Smooth muscle cell (in vitro differentiated cells): ENCODE measurements at regions not wholly inside any gene's neighbourhood (a gene's known extent, or its start where the extent isn't known, plus 50 kb on each side); places are given as distances from the start of the nearest gene placed in this dataset.

Source experiments
- DNase-seq: peaks from one replicate; lab custom pipeline; 2025; ENCODE audit not compliant: unreplicated experiment; lab: John Stamatoyannopoulos, UW
- H2AFZ ChIP-seq: fragments of 200-600 bp; sonication (generic); 2 replicates; pipeline ENCODE4 v1.6.0; 2016; ENCODE audit warnings: antibody characterized with exemption, low read depth, mild to moderate bottlenecking
- H3F3A ChIP-seq: fragments of 200-600 bp; sonication (generic); 2 replicates; pipeline ENCODE4 v1.6.0; 2017; ENCODE audit warnings: antibody characterized with exemption, low read depth
- H3K27ac ChIP-seq: fragments of 200-600 bp; sonication (generic); 2 replicates; pipeline ENCODE4 v1.5.1; 2016; ENCODE audit warnings: low read depth, mild to moderate bottlenecking
- H3K27me3 ChIP-seq: fragments of 200-600 bp; sonication (generic); 2 replicates; pipeline ENCODE4 v1.6.1; 2016; ENCODE audit warnings: low read depth, mild to moderate bottlenecking
- H3K36me3 ChIP-seq: fragments of 200-600 bp; sonication (generic); 2 replicates; pipeline ENCODE4 v1.5.1; 2016; ENCODE audit warnings: low read depth
- H3K4me1 ChIP-seq: fragments of 200-600 bp; sonication (generic); 2 replicates; pipeline ENCODE4 v1.5.1; 2016; ENCODE audit warnings: low read depth
- H3K4me2 ChIP-seq: fragments of 200-600 bp; sonication (generic); 2 replicates; pipeline ENCODE4 v1.6.0; 2016; ENCODE audit warnings: mild to moderate bottlenecking
- H3K4me3 ChIP-seq: fragments of 200-600 bp; sonication (generic); 2 replicates; pipeline ENCODE4 v1.5.1; 2016; ENCODE audit warnings: mild to moderate bottlenecking
- H3K79me2 ChIP-seq: fragments of 200-600 bp; sonication (generic); 2 replicates; pipeline ENCODE4 v1.6.0; 2016; ENCODE audit warnings: low read depth, mild to moderate bottlenecking
- H3K9ac ChIP-seq: fragments of 200-600 bp; sonication (generic); 2 replicates; pipeline ENCODE4 v1.6.0; 2016; ENCODE audit warnings: low read depth
- H3K9me3 ChIP-seq: fragments of 200-600 bp; sonication (generic); replicated peaks from 2 replicates; pipeline ENCODE4 v1.5.1; 2016; ENCODE audit warnings: low read depth
- H4K20me1 ChIP-seq: fragments of 200-600 bp; sonication (generic); 2 replicates; pipeline ENCODE4 v1.6.0; 2016; ENCODE audit warnings: low read depth
- CTCF ChIP-seq: fragments of 200-600 bp; sonication (generic); IDR thresholded peaks from 2 replicates; pipeline ENCODE4 v1.5.1; 2017; ENCODE audit warnings: borderline replicate concordance, mild to moderate bottlenecking, antibody characterized with exemption; ENCODE audit not compliant: insufficient read depth, poor library complexity, severe bottlenecking
- WGBS: methylation state at CpG from one replicate; pipeline ENCODE4 v1.1.7; 2016; ENCODE audit warnings: low lambda C conversion rate; 5-methylcytosine and 5-hydroxymethylcytosine counted together

- WGBS, result 41% methylated on average over 4 of the region's 4 CpGs
- Histone ChIP-seq H3K4me2 (no peak overlapping the region), H2AFZ (peak overlapping the region; percentile 19), H3K27ac (peak overlapping the region; percentile 53), H3K79me2 (no peaks in the 10 kb centered on the region), H3K27me3 (no peaks in the 10 kb centered on the region), H3K4me1 (no peaks in the 10 kb centered on the region), H3K9ac (no peak overlapping the region), H3K36me3 (no peaks in the 10 kb centered on the region), H3K9me3 (no peaks in the 10 kb centered on the region), H3K4me3 (no peak overlapping the region), H4K20me1 (no peaks in the 10 kb centered on the region), H3F3A (no peaks in the 10 kb centered on the region)
- no peak for TF ChIP-seq CTCF
- no peak for DNase-seq
These were observed 324.1 kb upstream of the TNC start for GRCh38 chr9:115442054-115442453.

- WGBS, result 85% methylated on average over 2 of the region's 2 CpGs
- no peak for DNase-seq
- Histone ChIP-seq H3K9me3 (no peaks in the 10 kb centered on the region), H3F3A (no peaks in the 10 kb centered on the region), H2AFZ (no peak overlapping the region), H3K27me3 (no peaks in the 10 kb centered on the region), H4K20me1 (no peaks in the 10 kb centered on the region), H3K4me3 (no peak overlapping the region), H3K4me1 (no peaks in the 10 kb centered on the region), H3K79me2 (no peaks in the 10 kb centered on the region), H3K36me3 (no peaks in the 10 kb centered on the region), H3K9ac (no peak overlapping the region), H3K27ac (no peak overlapping the region), H3K4me2 (no peak overlapping the region)
- TF ChIP-seq CTCF, result no peak
These were observed 325.9 kb upstream of the TNC start for GRCh38 chr9:115443890-115444289.

GRCh38 chr9:115444959-115445358 is 327.0 kb upstream of the TNC start:
- TF ChIP-seq CTCF, result no peak
- Histone ChIP-seq H3K36me3 (no peaks in the 10 kb centered on the region), H3K9me3 (no peaks in the 10 kb centered on the region), H3F3A (no peaks in the 10 kb centered on the region), H3K27ac (no peak overlapping the region), H2AFZ (peak overlapping the region; percentile 4), H3K9ac (no peak overlapping the region), H3K27me3 (no peaks in the 10 kb centered on the region), H3K4me3 (no peak overlapping the region), H3K79me2 (no peaks in the 10 kb centered on the region), H3K4me2 (peak overlapping the region; percentile 29), H3K4me1 (no peaks in the 10 kb centered on the region), H4K20me1 (no peaks in the 10 kb centered on the region)
- no peak for DNase-seq
- WGBS, result 48% methylated on average over 3 of the region's 3 CpGs

- no peaks in the 10 kb centered on the region for H3K9me3 ChIP-seq
These were observed 327.7 kb upstream of the TNC start for GRCh38 chr9:115445655-115446054.

More at GRCh38 chr9:115445655-115446054, 327.7 kb upstream of the TNC start:
- no peak for DNase-seq
- H3K27me3 ChIP-seq, result no peaks in the 10 kb centered on the region
- peak overlapping the region; percentile 4 for H2AFZ ChIP-seq
- H3K4me2 ChIP-seq, result no peak overlapping the region
- H3K36me3 ChIP-seq, result no peaks in the 10 kb centered on the region
- H4K20me1 ChIP-seq, result no peaks in the 10 kb centered on the region
- no peaks in the 10 kb centered on the region for H3K79me2 ChIP-seq
- H3K9ac ChIP-seq, result no peak overlapping the region
- H3K4me1 ChIP-seq, result no peaks in the 10 kb centered on the region
- no peaks in the 10 kb centered on the region for H3F3A ChIP-seq
- no peak overlapping the region for H3K4me3 ChIP-seq
- 63% methylated on average over 3 of the region's 3 CpGs for WGBS
- TF ChIP-seq CTCF, result no peak
- no peak overlapping the region for H3K27ac ChIP-seq
